ENCODE measurements at regions not wholly inside any gene's neighbourhood (a gene's known extent, or its start where the extent isn't known, plus 50 kb on each side); places are given as distances from the start of the nearest gene placed in this dataset.

DNA sequence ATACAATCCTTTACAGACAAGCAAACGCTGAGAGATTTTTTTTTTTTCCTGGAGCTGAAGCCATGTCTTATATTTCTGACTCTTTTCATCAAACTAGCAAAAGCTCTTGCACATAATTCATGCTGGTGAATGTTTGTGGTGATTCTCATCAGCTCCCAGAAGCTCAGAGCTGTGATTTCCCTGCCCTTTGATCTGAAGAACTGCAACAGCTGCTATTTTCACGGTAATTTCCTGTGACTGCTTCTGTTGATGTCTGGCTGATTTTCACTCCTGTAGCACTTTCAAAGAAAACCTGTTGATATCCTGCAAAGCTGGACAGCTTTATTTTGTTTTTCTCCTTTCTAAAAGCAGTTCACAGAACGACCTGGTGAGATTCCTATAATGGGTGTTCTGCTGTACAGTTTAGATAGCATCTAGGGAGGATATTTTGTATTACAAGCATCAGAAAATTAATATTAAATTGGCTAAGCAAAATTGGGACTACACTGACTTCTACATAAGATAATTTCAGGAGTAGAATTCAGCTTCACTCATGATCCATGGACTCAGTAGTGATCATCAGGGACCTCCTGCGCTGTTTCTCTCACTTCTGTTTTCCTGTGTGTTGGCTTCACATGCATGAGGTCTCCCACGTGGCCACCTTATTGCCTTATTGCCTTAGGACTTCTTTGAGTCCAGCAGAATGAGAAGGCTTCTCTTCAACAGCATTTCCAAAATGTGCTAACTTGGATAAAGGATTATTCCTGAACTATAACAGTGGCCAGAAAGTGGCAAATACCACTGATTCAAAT is 1111.6 kb upstream of the SORCS1 start:
- Mint-ChIP-seq H3K9me3 (peaks cover 6% of the 10 kb centered on the region), H3K36me3 (ENCODE audit: low read depth) (peaks cover 3% of the 10 kb centered on the region), H3K27me3 (ENCODE audit: low read depth) (no peaks in the 10 kb centered on the region), H3K4me1 (peaks cover 3% of the 10 kb centered on the region), H3K4me3 (no peak overlapping the region), H3K27ac (ENCODE audit: unreplicated experiment) (no peak overlapping the region)
- TF ChIP-seq, protein P1, sequence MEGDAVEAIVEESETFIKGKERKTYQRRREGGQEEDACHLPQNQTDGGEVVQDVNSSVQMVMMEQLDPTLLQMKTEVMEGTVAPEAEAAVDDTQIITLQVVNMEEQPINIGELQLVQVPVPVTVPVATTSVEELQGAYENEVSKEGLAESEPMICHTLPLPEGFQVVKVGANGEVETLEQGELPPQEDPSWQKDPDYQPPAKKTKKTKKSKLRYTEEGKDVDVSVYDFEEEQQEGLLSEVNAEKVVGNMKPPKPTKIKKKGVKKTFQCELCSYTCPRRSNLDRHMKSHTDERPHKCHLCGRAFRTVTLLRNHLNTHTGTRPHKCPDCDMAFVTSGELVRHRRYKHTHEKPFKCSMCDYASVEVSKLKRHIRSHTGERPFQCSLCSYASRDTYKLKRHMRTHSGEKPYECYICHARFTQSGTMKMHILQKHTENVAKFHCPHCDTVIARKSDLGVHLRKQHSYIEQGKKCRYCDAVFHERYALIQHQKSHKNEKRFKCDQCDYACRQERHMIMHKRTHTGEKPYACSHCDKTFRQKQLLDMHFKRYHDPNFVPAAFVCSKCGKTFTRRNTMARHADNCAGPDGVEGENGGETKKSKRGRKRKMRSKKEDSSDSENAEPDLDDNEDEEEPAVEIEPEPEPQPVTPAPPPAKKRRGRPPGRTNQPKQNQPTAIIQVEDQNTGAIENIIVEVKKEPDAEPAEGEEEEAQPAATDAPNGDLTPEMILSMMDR (conservative IDR thresholded peaks at IDR 0.05): no peak
- no peak for DNase-seq (ENCODE audit: low read depth, low spot score)

DNA sequence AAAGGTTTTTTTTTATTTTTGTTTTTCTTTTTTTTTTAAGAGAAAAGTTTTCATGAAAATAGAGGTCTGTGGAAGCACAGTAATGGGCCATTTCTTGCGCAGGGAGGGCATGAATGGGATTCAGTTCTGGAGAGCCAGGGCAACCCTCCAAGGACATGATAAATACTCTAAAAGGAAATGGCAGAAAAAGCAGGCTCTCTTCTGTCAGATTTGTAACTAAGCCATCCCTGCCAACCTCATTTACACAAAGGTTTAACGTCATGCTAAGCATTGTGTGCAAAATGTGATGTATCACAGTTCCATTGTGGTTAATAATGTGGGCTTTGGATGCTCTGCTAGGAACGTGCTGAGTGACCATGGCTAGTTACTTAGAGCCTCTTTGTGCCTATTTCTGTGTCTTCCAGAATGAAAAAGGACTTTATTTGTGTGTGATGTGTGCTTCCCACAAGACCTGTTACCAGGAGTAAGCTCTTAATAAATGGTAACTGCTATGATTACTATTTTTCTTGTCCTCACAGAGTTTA is 1095.9 kb upstream of the SORCS1 start:
- DNase-seq (ENCODE audit: low read depth, low spot score): no peak
- Mint-ChIP-seq H3K36me3 (ENCODE audit: low read depth) (no peaks in the 10 kb centered on the region), H3K4me1 (no peaks in the 10 kb centered on the region), H3K27me3 (ENCODE audit: low read depth) (no peaks in the 10 kb centered on the region), H3K4me3 (no peak overlapping the region), H3K9me3 (no peaks in the 10 kb centered on the region), H3K27ac (ENCODE audit: unreplicated experiment) (no peak overlapping the region)
- TF ChIP-seq, protein P1 (conservative IDR thresholded peaks at IDR 0.05): no peak

DNA sequence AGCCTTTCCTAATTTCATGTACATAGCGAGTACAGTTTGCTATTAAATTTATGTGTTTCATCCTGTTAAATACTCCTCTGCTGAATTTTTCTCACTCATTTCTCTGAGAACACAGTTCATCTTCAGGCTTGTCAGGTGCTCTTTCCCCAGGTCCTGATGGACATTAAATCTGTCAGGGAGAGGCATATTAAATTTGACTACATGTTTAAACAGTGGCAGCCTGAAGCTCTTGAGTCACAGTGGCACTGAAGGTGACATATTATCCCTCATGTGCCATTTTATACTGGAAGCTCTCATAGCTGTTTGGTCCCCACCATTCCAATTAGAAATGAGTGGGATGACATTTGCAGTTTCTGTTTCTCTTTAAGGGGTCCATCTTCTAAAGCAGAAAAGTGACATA is 1089.6 kb upstream of the SORCS1 start:
- Mint-ChIP-seq H3K4me1 (no peaks in the 10 kb centered on the region), H3K27ac (ENCODE audit: unreplicated experiment) (no peak overlapping the region), H3K36me3 (ENCODE audit: low read depth) (no peaks in the 10 kb centered on the region), H3K27me3 (ENCODE audit: low read depth) (no peaks in the 10 kb centered on the region), H3K9me3 (peaks cover 4% of the 10 kb centered on the region), H3K4me3 (no peak overlapping the region)
- DNase-seq (ENCODE audit: low read depth, low spot score): no peak
- TF ChIP-seq, protein P1 (conservative IDR thresholded peaks at IDR 0.05): no peak

DNA sequence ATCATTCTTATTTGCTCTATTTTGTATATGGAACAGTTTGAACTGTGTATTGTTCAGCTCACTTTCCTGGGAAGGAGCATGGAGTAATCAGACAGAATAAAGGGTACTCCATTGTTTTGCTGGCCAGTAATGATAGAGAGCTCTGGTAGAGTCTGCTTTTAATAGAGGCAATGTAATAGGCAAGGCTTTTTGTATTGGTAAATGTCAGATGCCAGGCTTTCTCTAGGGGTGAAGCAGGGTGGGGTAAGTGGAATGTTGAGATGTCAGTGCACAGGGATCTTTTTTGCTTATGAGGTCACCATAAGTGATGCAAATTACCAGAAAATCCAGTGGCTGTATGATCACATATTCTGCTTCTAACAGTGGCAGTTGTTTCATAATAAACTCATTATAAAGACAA is 1088.3 kb upstream of the SORCS1 start:
- Mint-ChIP-seq H3K36me3 (ENCODE audit: low read depth) (no peaks in the 10 kb centered on the region), H3K9me3 (peaks cover 7% of the 10 kb centered on the region), H3K4me1 (no peaks in the 10 kb centered on the region), H3K4me3 (no peak overlapping the region), H3K27ac (ENCODE audit: unreplicated experiment) (no peak overlapping the region), H3K27me3 (ENCODE audit: low read depth) (no peaks in the 10 kb centered on the region)
- DNase-seq (ENCODE audit: low read depth, low spot score): no peak
- TF ChIP-seq, protein P1 (conservative IDR thresholded peaks at IDR 0.05): no peak

DNA sequence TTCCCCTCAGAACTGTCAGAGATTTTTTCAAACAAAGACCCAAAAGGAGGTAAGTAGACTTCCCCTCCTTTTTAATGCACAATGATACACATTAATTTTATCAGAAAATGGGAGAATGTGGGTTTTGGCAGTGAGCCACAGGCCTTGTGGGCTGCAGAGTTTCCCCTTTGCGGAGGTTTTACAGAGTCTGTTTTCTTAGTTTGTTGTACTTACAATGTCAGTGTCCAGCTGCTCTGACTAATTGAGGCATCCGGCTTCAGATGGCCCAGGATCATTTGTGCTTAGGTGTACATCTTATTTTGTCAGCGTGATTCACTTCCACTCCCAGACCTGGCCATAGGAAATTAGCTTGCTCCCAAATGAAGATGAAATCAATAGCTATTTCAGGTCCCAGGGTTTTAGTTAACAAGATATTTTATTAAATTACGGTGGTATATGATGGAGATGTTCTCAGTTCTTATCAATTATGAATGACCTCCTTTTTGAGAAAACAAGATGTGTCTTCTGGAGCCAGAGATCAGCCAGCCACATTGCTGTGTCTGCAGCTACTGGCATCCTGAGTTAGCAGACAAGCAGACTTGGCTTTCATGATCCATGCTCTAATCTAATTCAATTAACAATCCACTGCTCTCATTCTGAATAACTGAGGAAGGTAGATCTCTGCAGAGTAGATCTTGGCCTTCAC is 1086.6 kb upstream of the SORCS1 start:
- no peak overlapping the region for H3K4me3 Mint-ChIP-seq
- no peak for DNase-seq (ENCODE audit: low read depth, low spot score)
- no peaks in the 10 kb centered on the region for H3K4me1 Mint-ChIP-seq
- TF ChIP-seq, protein P1 (conservative IDR thresholded peaks at IDR 0.05): no peak
- no peak overlapping the region for H3K27ac Mint-ChIP-seq (ENCODE audit: unreplicated experiment)
- peaks cover 7% of the 10 kb centered on the region for H3K9me3 Mint-ChIP-seq
- no peaks in the 10 kb centered on the region for H3K27me3 Mint-ChIP-seq (ENCODE audit: low read depth)
- no peaks in the 10 kb centered on the region for H3K36me3 Mint-ChIP-seq (ENCODE audit: low read depth)

All from neural crest cell (in vitro differentiated cells).